Fibroblast of lung (primary cell): ENCODE measurements at regions not wholly inside any gene's neighbourhood (a gene's known extent, or its start where the extent isn't known, plus 50 kb on each side); places are given as distances from the start of the nearest gene placed in this dataset.

Source experiments
- CTCF ChIP-seq, 2 donors: IDR thresholded peaks in 1 of 2; conservative IDR thresholded peaks in 1 of 2; 1 replicate in 1 of 2; 2 replicates in 1 of 2; pipeline ENCODE4 v1.5.1; 2011 to 2012; ENCODE audit warnings: low read length in 2 of 2, control low read depth in 1 of 2, inconsistent platforms in 1 of 2, low read depth in 1 of 2, mild to moderate bottlenecking in 1 of 2
- EZH2 ChIP-seq: IDR thresholded peaks from 2 replicates; pipeline ENCODE4 v1.5.1; 2012; ENCODE audit warnings: low read length, control low read depth, mild to moderate bottlenecking; ENCODE audit errors: missing control alignments

DNA sequence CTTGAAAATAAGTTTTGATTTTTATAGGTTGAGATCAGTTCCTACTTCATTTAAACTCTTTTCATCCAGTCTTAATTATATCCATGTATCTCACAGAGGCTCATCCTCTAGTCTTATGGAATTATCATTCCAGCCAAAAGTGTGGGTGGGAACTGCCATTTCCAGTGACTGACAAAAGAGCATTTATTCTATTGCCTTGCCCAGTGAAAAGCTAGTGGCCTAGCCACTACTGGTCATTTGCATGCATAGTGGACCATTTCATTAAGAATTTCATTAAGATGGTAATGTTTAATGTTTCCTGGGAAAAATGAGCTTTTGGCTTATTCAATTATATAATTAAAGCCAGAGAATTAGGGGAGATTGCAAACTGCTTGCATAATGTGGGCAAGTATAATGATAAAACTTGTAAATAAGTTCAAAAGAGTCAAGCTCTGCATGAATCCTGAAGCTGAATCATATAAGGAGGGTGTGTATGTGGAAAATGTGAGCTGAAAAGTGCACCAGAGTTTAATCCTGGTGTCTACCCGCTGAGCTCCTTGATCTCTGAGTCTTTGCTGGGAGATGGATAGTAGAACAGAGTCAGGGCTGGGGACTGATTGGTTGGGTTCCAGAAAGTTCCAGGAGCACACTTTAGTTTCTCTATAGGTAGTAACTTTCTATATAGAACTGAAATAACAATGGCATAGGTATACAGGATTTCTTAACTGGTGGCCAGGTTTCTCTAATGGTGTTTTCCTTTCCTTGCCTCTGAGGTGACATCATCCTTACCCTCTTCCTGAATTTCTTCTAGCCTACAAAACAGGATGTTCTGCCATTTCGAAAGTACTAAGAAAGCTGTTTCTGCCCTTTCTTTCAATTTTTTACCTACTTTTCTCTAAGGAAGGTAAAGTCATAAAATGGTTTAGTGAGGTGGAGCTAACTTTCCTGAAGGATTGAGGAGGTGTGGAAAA lies 78.5 kb downstream of the KIF4B start:
- TF ChIP-seq CTCF (conservative IDR thresholded peaks at IDR 0.05 in 1 of 2, IDR thresholded peaks at IDR 0.05 in 1 of 2; ENCODE audit: low read depth in 1 of 2, low read length in 2 of 2) (no peak), EZH2 (no peak)
